Osteocyte (in vitro differentiated cells): ENCODE measurements at regions not wholly inside any gene's neighbourhood (a gene's known extent, or its start where the extent isn't known, plus 50 kb on each side); places are given as distances from the start of the nearest gene placed in this dataset.

Source experiments
- DNase-seq: peaks from one replicate; pipeline ENCODE4 v3.0.0; 2021; ENCODE audit warnings: mixed read lengths; ENCODE audit not compliant: unreplicated experiment; ENCODE audit errors: extremely low spot score
- H3K27ac Mint-ChIP-seq: one replicate; pipeline ENCODE4 v1.8.0; 2021; ENCODE audit warnings: mild to moderate bottlenecking, mixed read lengths; ENCODE audit not compliant: unreplicated experiment
- H3K27me3 Mint-ChIP-seq: one replicate; pipeline ENCODE4 v1.8.0; 2021; ENCODE audit warnings: mixed read lengths; ENCODE audit not compliant: unreplicated experiment
- H3K36me3 Mint-ChIP-seq: one replicate; pipeline ENCODE4 v1.8.0; 2021; ENCODE audit warnings: mixed read lengths; ENCODE audit not compliant: unreplicated experiment
- H3K4me1 Mint-ChIP-seq: one replicate; pipeline ENCODE4 v1.8.0; 2021; ENCODE audit warnings: mixed read lengths; ENCODE audit not compliant: unreplicated experiment
- H3K4me3 Mint-ChIP-seq: one replicate; pipeline ENCODE4 v1.8.0; 2021; ENCODE audit warnings: mild to moderate bottlenecking, moderate library complexity, mixed read lengths; ENCODE audit not compliant: unreplicated experiment
- H3K9me3 Mint-ChIP-seq: one replicate; pipeline ENCODE4 v1.8.0; 2021; ENCODE audit warnings: mixed read lengths; ENCODE audit not compliant: unreplicated experiment
- TF ChIP-seq, protein P1 (sequence below): fragments of 200-600 bp; sonication (generic); IDR thresholded peaks from 2 replicates; pipeline ENCODE4 v1.5.0; 2021; ENCODE audit warnings: antibody characterized with exemption, mild to moderate bottlenecking, moderate library complexity

DNA sequence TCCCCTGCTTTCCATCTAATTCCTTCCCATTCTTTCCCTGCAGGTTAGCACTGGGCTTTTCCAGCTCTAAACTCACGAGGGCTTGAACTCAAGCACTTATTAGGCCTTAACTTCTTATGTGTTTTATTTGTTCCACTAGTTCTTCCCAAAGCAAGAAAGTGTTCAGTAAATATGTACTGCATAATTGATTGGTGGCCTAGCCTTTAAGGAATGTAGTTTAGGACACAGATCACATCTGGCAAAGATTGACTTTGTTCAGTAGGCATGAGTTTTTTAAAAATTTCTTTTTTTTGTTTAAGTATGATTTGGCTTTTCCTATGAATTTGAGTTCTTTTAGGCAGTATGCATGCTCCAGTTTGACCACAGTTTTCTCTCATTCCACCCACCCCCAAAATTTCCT, 285.2 kb downstream of the NPR3 start:
- no peaks in the 10 kb centered on the region for H3K27me3 Mint-ChIP-seq

DNA sequence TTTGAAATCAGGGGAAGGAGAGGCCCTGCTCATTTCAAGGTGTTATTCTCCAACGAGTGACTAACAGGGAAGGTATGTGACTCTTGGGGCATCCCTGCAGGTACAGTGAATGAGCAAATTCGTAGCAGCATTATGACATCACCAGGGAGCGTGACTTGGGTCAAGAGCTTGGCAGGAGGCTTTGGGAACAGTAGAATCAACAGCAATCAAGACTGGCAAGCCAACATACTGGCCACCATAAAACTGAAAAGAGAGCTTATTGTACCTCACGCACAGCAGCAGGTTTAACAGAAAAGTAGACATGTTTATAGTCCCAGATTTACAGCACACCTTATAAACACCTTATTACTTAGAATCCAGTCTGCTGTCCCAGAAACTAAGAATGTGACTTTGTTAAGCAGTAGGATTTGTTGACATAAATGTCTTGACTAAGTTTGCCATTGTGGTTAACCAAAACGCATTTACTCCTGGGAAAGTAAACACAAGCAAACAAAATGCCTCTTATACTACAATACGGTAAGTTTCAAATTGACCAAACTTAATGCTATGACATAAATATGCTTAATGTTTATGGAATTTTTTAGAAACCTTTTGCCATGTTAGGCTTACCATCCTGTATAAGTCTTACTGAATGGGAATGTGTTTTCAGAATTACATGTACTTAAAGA, 297.8 kb downstream of the NPR3 start:
- TF ChIP-seq, protein P1, sequence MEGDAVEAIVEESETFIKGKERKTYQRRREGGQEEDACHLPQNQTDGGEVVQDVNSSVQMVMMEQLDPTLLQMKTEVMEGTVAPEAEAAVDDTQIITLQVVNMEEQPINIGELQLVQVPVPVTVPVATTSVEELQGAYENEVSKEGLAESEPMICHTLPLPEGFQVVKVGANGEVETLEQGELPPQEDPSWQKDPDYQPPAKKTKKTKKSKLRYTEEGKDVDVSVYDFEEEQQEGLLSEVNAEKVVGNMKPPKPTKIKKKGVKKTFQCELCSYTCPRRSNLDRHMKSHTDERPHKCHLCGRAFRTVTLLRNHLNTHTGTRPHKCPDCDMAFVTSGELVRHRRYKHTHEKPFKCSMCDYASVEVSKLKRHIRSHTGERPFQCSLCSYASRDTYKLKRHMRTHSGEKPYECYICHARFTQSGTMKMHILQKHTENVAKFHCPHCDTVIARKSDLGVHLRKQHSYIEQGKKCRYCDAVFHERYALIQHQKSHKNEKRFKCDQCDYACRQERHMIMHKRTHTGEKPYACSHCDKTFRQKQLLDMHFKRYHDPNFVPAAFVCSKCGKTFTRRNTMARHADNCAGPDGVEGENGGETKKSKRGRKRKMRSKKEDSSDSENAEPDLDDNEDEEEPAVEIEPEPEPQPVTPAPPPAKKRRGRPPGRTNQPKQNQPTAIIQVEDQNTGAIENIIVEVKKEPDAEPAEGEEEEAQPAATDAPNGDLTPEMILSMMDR = no peak
- peaks cover 7% of the 10 kb centered on the region for H3K9me3 Mint-ChIP-seq
- H3K4me1 Mint-ChIP-seq = peaks cover 26% of the 10 kb centered on the region
- no peak overlapping the region for H3K4me3 Mint-ChIP-seq
- no peaks in the 10 kb centered on the region for H3K27me3 Mint-ChIP-seq
- H3K36me3 Mint-ChIP-seq = peaks cover 6% of the 10 kb centered on the region
- no peak overlapping the region for H3K27ac Mint-ChIP-seq
- no peak for DNase-seq

More for the DNA sequence above, 285.2 kb downstream of the NPR3 start:
- Mint-ChIP-seq H3K9me3 (peaks cover 26% of the 10 kb centered on the region), H3K4me3 (no peak overlapping the region), H3K27ac (no peak overlapping the region), H3K4me1 (peaks cover 7% of the 10 kb centered on the region), H3K36me3 (peaks cover 3% of the 10 kb centered on the region)
- DNase-seq = no peak
- TF ChIP-seq, protein P1 = no peak

DNA sequence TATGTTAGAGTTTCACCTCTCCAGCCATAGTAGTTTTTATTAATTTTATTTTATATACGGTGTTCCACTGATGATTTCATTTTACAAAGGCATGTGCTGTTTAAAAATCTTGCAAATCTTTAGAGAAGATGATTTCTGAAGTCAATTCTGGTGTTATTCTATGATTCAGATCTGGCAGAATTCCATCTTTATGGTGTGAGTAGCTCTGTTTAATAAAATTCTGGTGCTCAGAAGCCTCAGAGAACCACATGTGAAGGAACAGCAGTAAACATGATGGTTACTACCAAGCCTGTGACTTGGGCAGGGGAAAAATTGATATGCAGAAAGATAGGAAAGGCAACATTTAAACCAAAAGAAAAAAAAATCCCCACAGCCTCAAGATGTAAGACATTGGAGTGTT, 299.7 kb downstream of the NPR3 start:
- DNase-seq = no peak
- Mint-ChIP-seq H3K4me1 (peaks cover 26% of the 10 kb centered on the region), H3K36me3 (peaks cover 15% of the 10 kb centered on the region), H3K27me3 (no peaks in the 10 kb centered on the region), H3K27ac (peak overlapping the region; percentile 19), H3K9me3 (peaks cover 19% of the 10 kb centered on the region), H3K4me3 (no peak overlapping the region)
- TF ChIP-seq, protein P1 = no peak

DNA sequence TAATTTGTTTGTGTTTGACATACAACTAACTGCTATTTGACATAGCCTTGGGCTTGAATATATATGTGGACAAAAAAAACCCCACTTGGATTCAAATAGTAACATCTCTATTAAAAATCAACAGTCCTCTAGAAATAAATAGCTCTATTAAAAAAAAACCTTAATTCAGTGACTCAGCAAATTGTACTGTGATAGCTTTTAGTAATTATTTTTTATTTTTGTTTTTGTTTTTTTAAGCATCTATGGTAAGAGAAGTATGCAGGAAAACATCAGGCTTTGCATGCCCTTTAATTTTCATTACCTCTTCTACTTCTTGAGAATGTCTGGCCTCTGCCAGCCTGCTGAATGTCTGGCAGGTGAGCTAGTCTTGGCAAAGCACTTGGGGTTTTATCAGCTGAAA, 300.7 kb downstream of the NPR3 start:
- TF ChIP-seq, protein P1 = no peak
- no peak overlapping the region for H3K4me3 Mint-ChIP-seq
- peaks cover 21% of the 10 kb centered on the region for H3K9me3 Mint-ChIP-seq
- peaks cover 15% of the 10 kb centered on the region for H3K36me3 Mint-ChIP-seq
- no peak for DNase-seq
- no peaks in the 10 kb centered on the region for H3K27me3 Mint-ChIP-seq
- H3K4me1 Mint-ChIP-seq = peaks cover 26% of the 10 kb centered on the region
- no peak overlapping the region for H3K27ac Mint-ChIP-seq

DNA sequence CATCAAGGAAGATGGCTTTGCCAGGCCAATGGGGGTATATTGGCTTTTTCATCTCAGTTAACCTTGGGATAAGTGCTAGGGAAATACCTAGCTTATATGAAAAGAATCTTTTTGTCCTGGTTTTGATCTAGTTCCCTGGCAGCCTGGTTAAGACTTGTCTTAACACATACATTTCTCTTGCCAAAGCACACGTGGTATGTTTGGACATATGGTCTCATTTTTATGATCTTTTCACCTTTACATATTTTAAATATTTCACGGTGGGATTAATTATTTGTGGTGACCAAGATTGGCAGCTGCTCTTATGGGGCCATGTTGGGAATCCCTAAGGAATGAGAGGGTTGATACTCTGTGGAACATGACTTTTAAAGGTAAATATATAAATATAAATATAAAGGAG, 312.5 kb downstream of the NPR3 start:
- TF ChIP-seq, protein P1 = no peak
- no peak for DNase-seq
- no peaks in the 10 kb centered on the region for H3K27me3 Mint-ChIP-seq
- no peaks in the 10 kb centered on the region for H3K36me3 Mint-ChIP-seq
- H3K4me1 Mint-ChIP-seq = peaks cover 11% of the 10 kb centered on the region
- H3K4me3 Mint-ChIP-seq = no peak overlapping the region
- H3K9me3 Mint-ChIP-seq = peaks cover 2% of the 10 kb centered on the region
- peak overlapping the region; percentile 44 for H3K27ac Mint-ChIP-seq
